ENCODE measurements at regions not wholly inside any gene's neighbourhood (a gene's known extent, or its start where the extent isn't known, plus 50 kb on each side); places are given as distances from the start of the nearest gene placed in this dataset.

DNA sequence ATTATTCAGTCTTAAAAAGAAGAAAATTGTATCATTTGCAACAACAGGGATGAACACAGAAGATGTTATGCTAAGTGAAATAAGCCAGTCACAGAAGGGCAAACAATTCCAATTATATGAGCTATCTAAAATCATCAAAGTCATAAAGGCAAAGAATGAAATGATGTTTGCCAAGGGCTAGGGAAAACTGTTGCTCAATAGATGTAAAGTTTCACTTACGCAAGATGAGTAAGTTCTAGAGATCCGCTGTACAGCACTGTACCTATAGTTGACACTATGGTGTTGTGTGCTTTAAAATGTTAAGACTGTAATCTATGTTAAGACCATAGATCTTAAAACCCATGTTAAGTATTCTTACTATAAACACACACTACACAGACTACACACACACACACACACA lies 904.6 kb upstream of the LRRN3 start:
- no peak for DNase-seq (ENCODE audit: low spot score in 2 of 2)
- 84 to 89% methylated on average over 2 of the region's 2 CpGs for WGBS, 2 donors
- TF ChIP-seq, protein P1, sequence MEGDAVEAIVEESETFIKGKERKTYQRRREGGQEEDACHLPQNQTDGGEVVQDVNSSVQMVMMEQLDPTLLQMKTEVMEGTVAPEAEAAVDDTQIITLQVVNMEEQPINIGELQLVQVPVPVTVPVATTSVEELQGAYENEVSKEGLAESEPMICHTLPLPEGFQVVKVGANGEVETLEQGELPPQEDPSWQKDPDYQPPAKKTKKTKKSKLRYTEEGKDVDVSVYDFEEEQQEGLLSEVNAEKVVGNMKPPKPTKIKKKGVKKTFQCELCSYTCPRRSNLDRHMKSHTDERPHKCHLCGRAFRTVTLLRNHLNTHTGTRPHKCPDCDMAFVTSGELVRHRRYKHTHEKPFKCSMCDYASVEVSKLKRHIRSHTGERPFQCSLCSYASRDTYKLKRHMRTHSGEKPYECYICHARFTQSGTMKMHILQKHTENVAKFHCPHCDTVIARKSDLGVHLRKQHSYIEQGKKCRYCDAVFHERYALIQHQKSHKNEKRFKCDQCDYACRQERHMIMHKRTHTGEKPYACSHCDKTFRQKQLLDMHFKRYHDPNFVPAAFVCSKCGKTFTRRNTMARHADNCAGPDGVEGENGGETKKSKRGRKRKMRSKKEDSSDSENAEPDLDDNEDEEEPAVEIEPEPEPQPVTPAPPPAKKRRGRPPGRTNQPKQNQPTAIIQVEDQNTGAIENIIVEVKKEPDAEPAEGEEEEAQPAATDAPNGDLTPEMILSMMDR (IDR thresholded peaks at IDR 0.05) = no peak
- no peak for TF ChIP-seq POLR2A (IDR thresholded peaks at IDR 0.05)
- H3K4me3 ChIP-seq (ENCODE audit: low read depth, poor library complexity, severe bottlenecking) = no peak overlapping the region
- intact Hi-C loops (cut with DNase I; ENCODE audit: low total_unique reads) = no loop called here

DNA sequence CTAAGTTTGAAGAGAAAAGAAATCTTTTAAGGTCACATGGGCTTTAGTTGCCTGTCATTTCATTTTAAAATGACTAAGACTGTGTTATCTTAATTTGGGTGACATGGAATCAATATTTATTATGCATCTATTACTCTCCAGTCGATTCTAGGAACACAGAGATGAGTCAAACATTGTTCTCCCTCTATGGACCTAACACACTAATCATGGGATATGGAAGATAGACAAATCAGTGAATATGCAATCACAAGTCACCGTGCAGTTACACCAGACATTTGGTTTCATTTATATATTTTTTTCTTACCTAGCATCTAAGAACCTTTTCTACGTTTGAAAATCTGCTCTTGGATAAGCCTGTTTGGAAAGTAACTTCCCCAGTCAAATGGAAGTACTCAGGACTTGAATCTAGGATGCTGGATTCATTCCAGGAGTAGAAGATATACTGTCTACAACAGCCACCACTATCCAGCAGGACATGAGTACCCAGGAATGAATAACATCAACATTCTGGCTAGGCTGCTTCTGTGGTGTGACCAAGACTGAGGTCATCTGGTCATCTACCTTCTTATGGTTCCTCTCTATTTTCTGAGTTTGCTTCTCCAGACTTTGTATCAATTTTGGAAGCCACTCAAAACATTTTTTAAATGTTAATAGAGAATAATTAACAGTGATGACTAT lies 902.9 kb upstream of the LRRN3 start:
- no peak for DNase-seq (ENCODE audit: low spot score in 2 of 2)
- WGBS, 2 donors = 69 to 72% methylated on average over 3 of the region's 3 CpGs
- intact Hi-C loops (cut with DNase I; ENCODE audit: low total_unique reads) = no loop called here

DNA sequence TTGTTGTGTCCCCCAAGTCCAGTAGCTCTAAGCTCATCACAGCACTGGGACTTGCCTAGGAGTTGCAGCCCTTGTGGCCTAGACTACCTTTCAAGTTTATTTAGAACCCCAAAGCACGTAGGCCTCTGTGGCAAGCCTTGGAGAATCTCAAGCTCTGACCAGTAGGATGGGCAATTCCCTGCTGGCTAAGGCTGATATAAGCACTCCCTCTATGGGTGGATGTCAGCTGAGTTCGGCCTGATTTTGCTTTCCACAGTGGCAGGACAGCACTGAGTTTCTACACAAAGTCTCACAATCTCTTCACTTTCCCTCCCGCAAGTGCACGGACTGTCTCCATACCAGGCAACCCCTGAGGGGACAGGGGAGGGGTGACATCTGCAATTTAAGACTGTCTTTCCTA lies 886.4 kb upstream of the LRRN3 start:
- no peak for DNase-seq (ENCODE audit: low spot score in 2 of 2)
- TF ChIP-seq, protein P1 (IDR thresholded peaks at IDR 0.05) = no peak
- TF ChIP-seq POLR2A (IDR thresholded peaks at IDR 0.05) = no peak
- WGBS, 2 donors = 81 to 84% methylated on average over 4 of the region's 4 CpGs
- no peak overlapping the region for H3K4me3 ChIP-seq (ENCODE audit: low read depth, poor library complexity, severe bottlenecking)
- intact Hi-C loops (cut with DNase I; ENCODE audit: low total_unique reads) = no loop called here

More for the DNA sequence above, 902.9 kb upstream of the LRRN3 start:
- no peak overlapping the region for H3K4me3 ChIP-seq (ENCODE audit: low read depth, poor library complexity, severe bottlenecking)
- TF ChIP-seq, protein P1 (IDR thresholded peaks at IDR 0.05) = no peak
- no peak for TF ChIP-seq POLR2A (IDR thresholded peaks at IDR 0.05)

DNA sequence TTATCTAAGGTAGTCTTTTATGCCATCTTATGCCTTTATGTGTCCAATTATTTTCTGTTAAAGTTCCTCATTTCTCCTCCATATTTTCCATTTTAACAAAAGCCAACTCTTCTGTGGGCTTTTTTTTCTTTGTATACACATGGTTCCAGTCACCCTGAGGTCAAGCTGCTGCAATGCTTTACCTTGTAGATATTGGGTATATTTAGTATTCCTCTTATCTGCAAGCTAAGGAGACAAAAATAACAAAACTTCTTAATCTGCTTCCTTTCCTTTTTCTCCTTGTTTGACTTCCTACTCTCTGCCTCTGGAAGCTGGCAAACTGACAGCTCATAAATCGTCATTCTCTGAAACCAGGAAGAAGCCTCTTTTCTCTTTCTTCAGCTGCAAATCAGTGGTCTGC lies 885.0 kb upstream of the LRRN3 start:
- H3K4me3 ChIP-seq (ENCODE audit: low read depth, poor library complexity, severe bottlenecking) = no peak overlapping the region
- TF ChIP-seq, protein P1 (IDR thresholded peaks at IDR 0.05) = no peak
- TF ChIP-seq POLR2A (IDR thresholded peaks at IDR 0.05) = no peak
- intact Hi-C loops (cut with DNase I; ENCODE audit: low total_unique reads) = no loop called here
- no peak for DNase-seq (ENCODE audit: low spot score in 2 of 2)
- WGBS, 2 donors = 24 to 50% methylated on average over 1 of the region's 1 CpG

DNA sequence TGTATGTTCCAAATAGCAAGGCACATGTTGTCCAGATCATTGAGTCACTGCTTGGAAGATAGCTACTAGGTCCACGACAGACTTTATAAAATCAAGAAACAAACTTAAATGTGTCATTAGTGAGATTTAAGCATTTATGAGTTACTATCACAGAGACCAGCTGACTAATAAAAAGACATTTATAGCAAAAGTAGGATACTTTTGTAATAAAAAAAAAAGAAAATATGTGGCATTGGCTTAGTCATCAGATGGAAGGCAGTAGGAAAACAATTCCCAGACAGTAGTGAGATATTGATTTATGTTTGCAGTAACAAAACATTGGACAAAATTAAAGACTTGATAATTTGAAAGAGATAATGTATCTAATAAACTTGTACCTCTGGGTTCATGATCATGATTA lies 881.0 kb upstream of the LRRN3 start:
- no peak for DNase-seq (ENCODE audit: low spot score in 2 of 2)
- H3K4me3 ChIP-seq (ENCODE audit: low read depth, poor library complexity, severe bottlenecking) = no peak overlapping the region
- TF ChIP-seq, protein P1 (IDR thresholded peaks at IDR 0.05) = no peak
- TF ChIP-seq POLR2A (IDR thresholded peaks at IDR 0.05) = no peak
- intact Hi-C loops (cut with DNase I; ENCODE audit: low total_unique reads) = no loop called here
- 68 to 76% methylated on average over 1 of the region's 1 CpG for WGBS, 2 donors

All from lower leg skin (tissue), 4 donors.